GM12864 (cell line): ENCODE measurements at regions not wholly inside any gene's neighbourhood (a gene's known extent, or its start where the extent isn't known, plus 50 kb on each side); places are given as distances from the start of the nearest gene placed in this dataset.

Source experiments
- DNase-seq: peaks from one replicate; pipeline ENCODE4 v3.0.0-alpha.2; 2011; ENCODE audit warnings: low read depth
- H3K4me3 ChIP-seq: 2 replicates; pipeline ENCODE4 v1.5.1; 2011; ENCODE audit warnings: mild to moderate bottlenecking, low read depth, low read length, control low read depth
- TF ChIP-seq, protein P1 (sequence below): IDR thresholded peaks from 2 replicates; pipeline ENCODE4 v1.5.1; 2011; ENCODE audit warnings: low read depth, mild to moderate bottlenecking, moderate library complexity, low read length, control low read depth, inconsistent platforms; ENCODE audit errors: missing control alignments

GRCh38 chr9:91023741-91024140, 222.1 kb downstream of the SYK start:
- no peak for DNase-seq
- H3K4me3 ChIP-seq = no peak overlapping the region
- TF ChIP-seq, protein P1, sequence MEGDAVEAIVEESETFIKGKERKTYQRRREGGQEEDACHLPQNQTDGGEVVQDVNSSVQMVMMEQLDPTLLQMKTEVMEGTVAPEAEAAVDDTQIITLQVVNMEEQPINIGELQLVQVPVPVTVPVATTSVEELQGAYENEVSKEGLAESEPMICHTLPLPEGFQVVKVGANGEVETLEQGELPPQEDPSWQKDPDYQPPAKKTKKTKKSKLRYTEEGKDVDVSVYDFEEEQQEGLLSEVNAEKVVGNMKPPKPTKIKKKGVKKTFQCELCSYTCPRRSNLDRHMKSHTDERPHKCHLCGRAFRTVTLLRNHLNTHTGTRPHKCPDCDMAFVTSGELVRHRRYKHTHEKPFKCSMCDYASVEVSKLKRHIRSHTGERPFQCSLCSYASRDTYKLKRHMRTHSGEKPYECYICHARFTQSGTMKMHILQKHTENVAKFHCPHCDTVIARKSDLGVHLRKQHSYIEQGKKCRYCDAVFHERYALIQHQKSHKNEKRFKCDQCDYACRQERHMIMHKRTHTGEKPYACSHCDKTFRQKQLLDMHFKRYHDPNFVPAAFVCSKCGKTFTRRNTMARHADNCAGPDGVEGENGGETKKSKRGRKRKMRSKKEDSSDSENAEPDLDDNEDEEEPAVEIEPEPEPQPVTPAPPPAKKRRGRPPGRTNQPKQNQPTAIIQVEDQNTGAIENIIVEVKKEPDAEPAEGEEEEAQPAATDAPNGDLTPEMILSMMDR = no peak

DNA sequence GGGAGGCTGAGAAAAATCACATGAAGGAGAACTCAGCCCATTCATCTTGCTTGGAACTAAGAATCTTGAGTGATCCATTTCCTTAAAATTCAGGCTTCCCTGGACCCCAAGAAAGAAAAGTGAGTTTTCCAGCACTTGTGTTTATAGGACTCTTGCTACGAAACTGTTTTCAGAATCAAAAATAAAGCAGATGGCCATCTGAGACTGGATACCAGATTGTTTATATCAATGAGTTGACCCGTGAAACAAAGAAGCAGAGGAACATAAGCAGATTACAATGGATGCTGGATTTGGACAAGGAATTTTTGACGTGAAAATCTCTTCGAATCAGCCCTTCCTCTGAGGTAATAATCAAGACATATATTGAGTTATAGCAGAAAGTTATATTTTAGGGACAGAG, 223.2 kb downstream of the SYK start:
- H3K4me3 ChIP-seq = no peak overlapping the region
- TF ChIP-seq, protein P1 = no peak
- no peak for DNase-seq

- TF ChIP-seq, protein P1 = no peak
Observed at GRCh38 chr9:91025856-91026255, 224.2 kb downstream of the SYK start.

DNA sequence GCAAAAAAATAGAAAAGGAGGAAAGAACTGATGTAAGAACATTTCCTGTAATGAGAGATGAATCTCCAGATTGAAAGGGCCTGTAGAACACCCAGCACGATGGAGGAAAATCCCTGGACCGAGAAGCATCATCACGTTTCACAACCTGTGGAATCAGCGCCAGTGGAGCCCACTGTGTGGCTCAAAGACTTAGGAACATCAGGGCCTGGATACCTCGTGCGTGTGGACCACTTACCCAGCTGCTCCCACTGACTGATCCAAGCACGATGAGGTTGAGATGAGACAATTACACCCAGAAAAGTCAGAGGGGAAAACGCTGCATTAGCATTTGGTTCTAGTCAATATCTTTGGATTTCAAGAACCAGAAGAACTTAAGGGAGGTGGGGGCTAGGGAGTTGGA, 224.6 kb downstream of the SYK start:
- TF ChIP-seq, protein P1 = no peak
- H3K4me3 ChIP-seq = no peak overlapping the region
- no peak for DNase-seq

More at GRCh38 chr9:91025856-91026255, 224.2 kb downstream of the SYK start:
- no peak overlapping the region for H3K4me3 ChIP-seq
- DNase-seq = no peak

DNA sequence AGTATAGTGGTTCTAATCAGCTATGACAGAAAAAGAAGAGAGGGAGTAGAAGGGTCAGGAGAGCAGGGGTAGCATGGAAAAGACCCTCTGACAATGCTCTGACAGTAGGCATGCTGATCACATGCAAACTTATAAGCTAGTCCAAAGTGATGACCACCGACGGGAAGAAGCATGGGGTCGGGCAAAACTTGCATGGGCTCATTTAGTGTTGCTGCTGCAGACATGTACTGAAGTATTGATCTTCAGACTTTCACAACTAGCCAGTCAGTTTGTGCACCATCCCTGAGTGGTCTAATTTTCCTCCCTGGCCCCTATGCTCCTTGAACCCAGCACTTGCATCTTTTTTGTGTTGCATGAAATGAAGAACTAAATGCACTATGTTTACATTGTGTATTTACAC, 225.4 kb downstream of the SYK start:
- no peak overlapping the region for H3K4me3 ChIP-seq
- TF ChIP-seq, protein P1 = no peak
- DNase-seq = no peak

GRCh38 chr9:91028166-91028827, 226.7 kb downstream of the SYK start:
- H3K4me3 ChIP-seq = no peak overlapping the region
- no peak for DNase-seq
- TF ChIP-seq, protein P1 = no peak

GRCh38 chr9:91029650-91030361, 228.2 kb downstream of the SYK start:
- DNase-seq = no peak
- TF ChIP-seq, protein P1 = no peak
- no peak overlapping the region for H3K4me3 ChIP-seq
